A549 (cell line): ENCODE measurements at regions not wholly inside any gene's neighbourhood (a gene's known extent, or its start where the extent isn't known, plus 50 kb on each side); places are given as distances from the start of the nearest gene placed in this dataset.

Experiments used
- ATAC-seq, 2 experiments: fragments of 200-7000 bp in 1 of 2; fragments of >200 bp in 1 of 2; cut with Nextera tagmentation in 1 of 2; cut with Tn5 transposase in 1 of 2; 3 replicates each; pipeline versions ENCODE4 v1.8.0 to v1.9.1; 2018 to 2020; ENCODE audit warnings: mild to moderate bottlenecking in 1 of 2, moderate library complexity in 1 of 2
- CTCF ChIA-PET: fragments of 300-600 bp; sonication (Branson Sonifier 250); formaldehyde crosslinking; extraction: SDS; loops from one replicate; lab custom pipeline; 2021; ENCODE audit warnings: antibody characterized with exemption, inconsistent platforms; lab: Yijun Ruan, JAX
- POLR2A ChIA-PET: fragments of 350-600 bp; formaldehyde crosslinking; extraction: SDS; loops from one replicate; lab custom pipeline; 2021; ENCODE audit warnings: antibody characterized with exemption, inconsistent platforms; lab: Yijun Ruan, JAX
- DNase-seq, 2 experiments: peaks; one replicate each; pipeline versions ENCODE4 v3.0.0 to v3.0.0-alpha.2; 2011 to 2016; ENCODE audit warnings: low read depth in 1 of 2, low spot score in 1 of 2
- FAIRE-seq: peaks from 2 replicates; lab custom pipeline; 2011; peaks lifted over from hg19 to GRCh38; lab: Jason Lieb, UNC
- H3K27ac ChIP-seq, 2 experiments: fragments of >200 bp; sonication (Bioruptor Twin); formaldehyde crosslinking; 3 replicates each; pipeline ENCODE4 v1.5.1; 2016 to 2017
- H3K4me1 ChIP-seq: fragments of >200 bp; sonication (Bioruptor Twin); formaldehyde crosslinking; 3 replicates; pipeline ENCODE4 v1.6.1; 2016
- H3K4me2 ChIP-seq: fragments of >200 bp; sonication (Bioruptor Twin); formaldehyde crosslinking; 3 replicates; pipeline ENCODE4 v1.6.1; 2016
- H3K4me3 ChIP-seq: fragments of >200 bp; sonication (Bioruptor Twin); formaldehyde crosslinking; 3 replicates; pipeline ENCODE4 v1.5.1; 2016
- H3K9me3 ChIP-seq: fragments of >200 bp; sonication (Bioruptor Twin); formaldehyde crosslinking; 3 replicates; pipeline ENCODE4 v1.6.1; 2016
- ATOH8 ChIP-seq: fragments of 250-450 bp; sonication (Bioruptor Pico); IDR thresholded peaks from 2 replicates; pipeline ENCODE4 v1.5.0; 2020; ENCODE audit warnings: low read depth, mild to moderate bottlenecking, moderate library complexity
- CBX8 ChIP-seq: fragments of 200-600 bp; sonication (generic); IDR thresholded peaks from 2 replicates; pipeline ENCODE4 v1.6.1; 2016
- CEBPB ChIP-seq, 2 experiments: fragments of >200 bp in 1 of 2; sonication (Bioruptor Twin) in 1 of 2; formaldehyde crosslinking in 1 of 2; IDR thresholded peaks; 2 replicates each; pipeline ENCODE4 v1.6.1; 2012 to 2016
- CHD2 ChIP-seq: fragments of 150-350 bp; IDR thresholded peaks from 2 replicates; pipeline ENCODE4 v1.6.1; 2014; ENCODE audit warnings: low read length; ENCODE audit not compliant: partially characterized antibody
- CTCF ChIP-seq: fragments of >200 bp; sonication (Bioruptor Twin); formaldehyde crosslinking; IDR thresholded peaks from 3 replicates; pipeline ENCODE4 v1.5.1; 2016
- E2F6 ChIP-seq: IDR thresholded peaks from 2 replicates; pipeline ENCODE4 v1.6.1; 2012; ENCODE audit warnings: low read depth, borderline replicate concordance
- ESRRA ChIP-seq: fragments of 150-350 bp; IDR thresholded peaks from 2 replicates; pipeline ENCODE4 v1.6.1; 2014; ENCODE audit warnings: mild to moderate bottlenecking, low read length, borderline replicate concordance
- HEYL ChIP-seq: fragments of 250-450 bp; sonication (Bioruptor Pico); IDR thresholded peaks from 2 replicates; pipeline ENCODE4 v1.8.0; 2021; ENCODE audit warnings: mild to moderate bottlenecking, moderate library complexity
- HOXB13 ChIP-seq: fragments of 250-450 bp; sonication (Bioruptor Pico); IDR thresholded peaks from 2 replicates; pipeline ENCODE4 v1.5.0; 2020; ENCODE audit warnings: low read depth, mild to moderate bottlenecking, moderate library complexity
- HOXB5 ChIP-seq: fragments of 250-450 bp; sonication (Bioruptor Pico); IDR thresholded peaks from 2 replicates; pipeline ENCODE4 v1.5.0; 2020; ENCODE audit warnings: mild to moderate bottlenecking, moderate library complexity
- JUN ChIP-seq, 2 experiments: fragments of >200 bp; sonication (Bioruptor Twin); formaldehyde crosslinking; IDR thresholded peaks; 2 replicates in 1 of 2; 3 replicates in 1 of 2; pipeline ENCODE4 v1.6.1; 2016 to 2017
- JUNB ChIP-seq: fragments of >200 bp; sonication (Bioruptor Twin); formaldehyde crosslinking; IDR thresholded peaks from 2 replicates; pipeline ENCODE4 v1.6.1; 2016
- MAFK ChIP-seq: fragments of 450-650 bp; IDR thresholded peaks from 2 replicates; pipeline ENCODE4 v1.6.1; 2014; ENCODE audit not compliant: partially characterized antibody
- MAZ ChIP-seq: fragments of 150-350 bp; IDR thresholded peaks from 2 replicates; pipeline ENCODE4 v1.6.1; 2014; ENCODE audit warnings: antibody characterized with exemption, low read depth, low read length, borderline replicate concordance
- MYC ChIP-seq: IDR thresholded peaks from 2 replicates; pipeline ENCODE4 v1.6.1; 2012; ENCODE audit warnings: mild to moderate bottlenecking, inconsistent platforms, low read length, improper control_type of control experiment, borderline replicate concordance
- NPAS2 ChIP-seq: fragments of 250-450 bp; sonication (Bioruptor Pico); IDR thresholded peaks from 2 replicates; pipeline ENCODE4 v1.8.0; 2022; ENCODE audit warnings: mild to moderate bottlenecking, moderate library complexity, borderline replicate concordance
- NR3C1 ChIP-seq: fragments of >200 bp; sonication (Bioruptor Twin); formaldehyde crosslinking; IDR thresholded peaks from 3 replicates; pipeline ENCODE4 v1.6.1; 2017
- POLR2AphosphoS2 ChIP-seq: conservative IDR thresholded peaks from 2 replicates; pipeline ENCODE4 v1.6.1; 2012; ENCODE audit warnings: low read length, improper control_type of control experiment, inconsistent platforms
- RARB ChIP-seq: fragments of 250-450 bp; sonication (Bioruptor Pico); IDR thresholded peaks from 2 replicates; pipeline ENCODE4 v1.8.0; 2021; ENCODE audit warnings: mild to moderate bottlenecking, moderate library complexity
- RCOR1 ChIP-seq: fragments of 150-350 bp; IDR thresholded peaks from 2 replicates; pipeline ENCODE4 v1.6.1; 2014; ENCODE audit warnings: antibody characterized with exemption, low read length, low read depth
- RNF2 ChIP-seq: fragments of 200-600 bp; sonication (generic); IDR thresholded peaks from 2 replicates; pipeline ENCODE4 v1.6.1; 2016; ENCODE audit warnings: low read depth, mild to moderate bottlenecking, antibody characterized with exemption, moderate library complexity, borderline replicate concordance
- SMC3 ChIP-seq: fragments of >200 bp; sonication (Bioruptor Twin); formaldehyde crosslinking; IDR thresholded peaks from 3 replicates; pipeline ENCODE4 v1.6.1; 2018; ENCODE audit warnings: inconsistent platforms
- TP53 ChIP-seq: fragments of 250-450 bp; sonication (Bioruptor Pico); IDR thresholded peaks from 2 replicates; pipeline ENCODE4 v1.5.0; 2021; ENCODE audit warnings: mild to moderate bottlenecking, moderate library complexity
- ZC3H11A ChIP-seq: fragments of 450-650 bp; IDR thresholded peaks from 2 replicates; pipeline ENCODE4 v1.6.1; 2014; ENCODE audit warnings: antibody characterized with exemption, mild to moderate bottlenecking
- ZNF302 ChIP-seq: fragments of 250-450 bp; sonication (Bioruptor Pico); IDR thresholded peaks from 2 replicates; pipeline ENCODE4 v1.9.0; 2021; ENCODE audit warnings: inconsistent platforms, mild to moderate bottlenecking, moderate library complexity
- WGBS: methylation state at CpG from one replicate; pipeline ENCODE4 v1.1.6; 2017; ENCODE audit errors: missing lambda C conversion rate; 5-methylcytosine and 5-hydroxymethylcytosine counted together
- TF ChIP-seq, protein P1 (sequence below): IDR thresholded peaks from 2 replicates; pipeline ENCODE4 v1.6.1; 2012

DNA sequence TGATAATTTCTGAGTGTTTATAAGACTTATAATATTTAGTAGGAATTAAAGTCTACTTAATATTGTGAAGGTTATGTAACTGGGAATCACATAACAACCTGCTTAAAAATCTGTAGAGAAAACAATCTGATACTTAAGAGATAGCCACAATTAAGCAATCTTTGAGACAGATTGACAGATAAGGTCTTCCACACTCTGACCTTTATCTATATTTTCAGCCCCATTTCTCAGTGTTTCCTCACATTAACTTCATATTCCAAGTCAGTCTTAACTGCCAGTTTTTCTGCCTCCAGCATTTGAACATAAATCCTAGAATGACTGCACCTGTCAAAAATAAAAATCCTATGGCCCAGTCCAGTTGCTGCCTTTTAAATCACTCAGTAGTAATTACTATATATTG lies 423.2 kb downstream of the PYDC2 start:
- Histone ChIP-seq H3K9me3 (no peaks in the 10 kb centered on the region), H3K4me2 (no peak overlapping the region), H3K27ac (no peak overlapping the region), H3K4me3 (no peak overlapping the region), H3K4me1 (no peaks in the 10 kb centered on the region)
- ChIA-PET POLR2A (no interaction called here), CTCF (no interaction called here)
- FAIRE-seq = no peak
- TF ChIP-seq CHD2 (no peak), MYC (no peak), ESRRA (no peak), MAFK (no peak), NR3C1 (no peak), NPAS2 (no peak), ZC3H11A (no peak), ZNF302 (CRISPR knock-in tag) (no peak)
- DNase-seq = no peak
- ATAC-seq = no peak

GRCh38 chr3:191889106-191889505 lies 428.1 kb downstream of the PYDC2 start:
- DNase-seq (no peak), FAIRE-seq (no peak), ATAC-seq (no peak)
- CTCF ChIA-PET = no interaction called here
- Histone ChIP-seq H3K9me3 (no peaks in the 10 kb centered on the region), H3K4me3 (no peak overlapping the region), H3K27ac (no peak overlapping the region), H3K4me1 (no peaks in the 10 kb centered on the region), H3K4me2 (no peak overlapping the region; the same call in 2 of the 3 replicates)
- POLR2A ChIA-PET = no interaction called here
- WGBS = 32% methylated on average over 5 of the region's 5 CpGs
- TF ChIP-seq, protein P1, sequence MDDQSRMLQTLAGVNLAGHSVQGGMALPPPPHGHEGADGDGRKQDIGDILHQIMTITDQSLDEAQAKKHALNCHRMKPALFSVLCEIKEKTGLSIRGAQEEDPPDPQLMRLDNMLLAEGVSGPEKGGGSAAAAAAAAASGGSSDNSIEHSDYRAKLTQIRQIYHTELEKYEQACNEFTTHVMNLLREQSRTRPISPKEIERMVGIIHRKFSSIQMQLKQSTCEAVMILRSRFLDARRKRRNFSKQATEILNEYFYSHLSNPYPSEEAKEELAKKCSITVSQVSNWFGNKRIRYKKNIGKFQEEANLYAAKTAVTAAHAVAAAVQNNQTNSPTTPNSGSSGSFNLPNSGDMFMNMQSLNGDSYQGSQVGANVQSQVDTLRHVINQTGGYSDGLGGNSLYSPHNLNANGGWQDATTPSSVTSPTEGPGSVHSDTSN = no peak
- TF ChIP-seq HOXB13 (CRISPR knock-in tag) = no peak
- TF ChIP-seq CBX8 = no peak
- TF ChIP-seq RCOR1 = no peak
- TF ChIP-seq RARB (CRISPR knock-in tag) = no peak
- TF ChIP-seq, all 56 proteins: peak for 0

GRCh38 chr3:191889756-191890155 lies 428.8 kb downstream of the PYDC2 start:
- H3K4me1 ChIP-seq = no peaks in the 10 kb centered on the region
- no peaks in the 10 kb centered on the region for H3K9me3 ChIP-seq
- TF ChIP-seq ZC3H11A = no peak
- no peak for TF ChIP-seq E2F6
- TF ChIP-seq RNF2 = no peak
- TF ChIP-seq HEYL (CRISPR knock-in tag) = no peak
- no peak for TF ChIP-seq JUN (IDR thresholded peaks at IDR 0.05)
- no peak for TF ChIP-seq CTCF
- TF ChIP-seq JUNB = no peak
- no peak for TF ChIP-seq ATOH8 (CRISPR knock-in tag)
- no peak for TF ChIP-seq HOXB5 (CRISPR knock-in tag)
- TF ChIP-seq TP53 (CRISPR knock-in tag) = no peak
- TF ChIP-seq ZNF302 (CRISPR knock-in tag) = no peak
- TF ChIP-seq CEBPB (IDR thresholded peaks at IDR 0.05) = no peak
- TF ChIP-seq MAZ = no peak
- no peak for TF ChIP-seq SMC3
- TF ChIP-seq POLR2AphosphoS2 = no peak
- TF ChIP-seq, all 56 proteins: peak for 0
- POLR2A ChIA-PET = no interaction called here
- ATAC-seq (no peak), FAIRE-seq (no peak), DNase-seq (no peak)
- no peak overlapping the region for H3K4me3 ChIP-seq
- H3K4me2 ChIP-seq = peak overlapping the region; percentile 40; the same call in 2 of the 3 replicates
- CTCF ChIA-PET = no interaction called here
- WGBS = 34% methylated on average over 1 of the region's 1 CpG
- no peak overlapping the region for H3K27ac ChIP-seq
